ENCODE measurements at regions not wholly inside any gene's neighbourhood (a gene's known extent, or its start where the extent isn't known, plus 50 kb on each side); places are given as distances from the start of the nearest gene placed in this dataset.
"Not testable (repeated sequence)": the region's sequence is repeated elsewhere in the genome, so short reads cannot be mapped to it uniquely, and the experiment has no call there.

DNA sequence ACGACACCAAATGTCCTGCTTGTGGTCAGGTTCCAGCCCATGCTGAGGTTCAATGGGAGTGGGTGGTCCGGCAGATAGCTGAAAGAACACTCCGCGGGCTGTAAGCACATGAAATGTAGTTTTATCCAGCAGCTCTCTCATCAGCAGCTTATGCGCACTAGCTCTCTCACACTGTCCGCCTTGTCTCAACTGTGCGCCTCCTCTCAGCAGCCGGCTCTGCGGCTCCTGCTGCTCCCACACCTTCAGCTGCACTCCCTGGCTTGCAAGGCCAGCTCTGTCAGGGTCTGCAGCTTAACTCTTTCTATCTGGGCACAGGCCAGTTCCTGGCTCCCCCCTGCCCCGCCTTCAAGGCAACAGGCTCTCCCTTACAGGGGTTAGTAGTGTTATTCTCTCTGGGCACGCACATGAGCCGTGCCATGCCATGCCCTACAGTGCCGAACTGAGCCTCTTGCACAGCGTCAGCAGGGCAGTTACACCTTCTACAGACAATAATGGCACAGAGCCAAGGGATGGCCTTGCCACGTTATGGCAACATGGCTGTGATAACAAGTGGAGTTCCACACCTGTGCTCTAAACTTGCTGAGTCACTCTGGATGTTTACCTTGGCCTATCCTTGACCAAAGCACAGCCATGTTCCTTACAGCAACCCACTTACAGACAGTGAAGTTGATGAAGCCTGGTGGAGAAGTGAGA lies 84.0 kb upstream of the LRFN2 start:
- no peak for DNase-seq

DNA sequence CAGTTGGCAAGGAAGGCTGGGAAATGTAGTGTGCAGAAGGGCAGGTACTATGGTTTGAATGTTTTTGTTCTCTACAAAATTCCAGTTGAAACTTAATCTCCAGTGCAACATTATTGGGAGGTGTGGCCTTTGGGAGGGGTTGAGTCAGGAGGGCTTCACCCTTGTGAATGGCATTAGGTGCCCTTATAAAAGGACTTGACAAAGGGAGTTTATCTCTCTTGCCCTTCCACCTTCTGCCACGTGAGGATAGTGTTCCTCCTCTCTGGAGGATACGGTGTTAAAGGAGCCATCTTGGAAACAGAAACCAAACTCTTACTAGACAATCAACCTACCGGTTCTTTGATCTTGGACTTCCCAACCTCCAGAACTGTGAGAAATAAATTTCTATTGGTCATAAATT lies 82.2 kb upstream of the LRFN2 start:
- no peak for DNase-seq

DNA sequence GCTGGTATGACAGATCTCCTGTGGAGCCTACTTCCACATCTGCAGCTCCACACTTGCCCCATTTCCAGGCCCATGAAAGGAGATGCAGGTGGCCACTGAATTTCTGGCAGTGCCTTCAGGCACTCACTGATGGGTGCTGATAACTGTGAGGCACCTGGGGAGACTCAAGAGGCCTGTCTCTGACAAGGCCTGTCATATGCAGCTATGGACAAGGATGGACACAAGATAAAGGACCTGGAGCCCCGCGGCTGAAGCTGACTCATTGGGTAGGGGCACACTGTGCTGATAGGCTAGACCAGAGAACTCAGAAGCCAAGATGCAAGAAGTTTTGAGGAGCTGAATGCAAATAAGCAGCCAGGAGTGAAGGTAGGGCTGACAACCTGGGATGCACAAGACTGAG lies 81.0 kb upstream of the LRFN2 start:
- DNase-seq, result no peak

DNA sequence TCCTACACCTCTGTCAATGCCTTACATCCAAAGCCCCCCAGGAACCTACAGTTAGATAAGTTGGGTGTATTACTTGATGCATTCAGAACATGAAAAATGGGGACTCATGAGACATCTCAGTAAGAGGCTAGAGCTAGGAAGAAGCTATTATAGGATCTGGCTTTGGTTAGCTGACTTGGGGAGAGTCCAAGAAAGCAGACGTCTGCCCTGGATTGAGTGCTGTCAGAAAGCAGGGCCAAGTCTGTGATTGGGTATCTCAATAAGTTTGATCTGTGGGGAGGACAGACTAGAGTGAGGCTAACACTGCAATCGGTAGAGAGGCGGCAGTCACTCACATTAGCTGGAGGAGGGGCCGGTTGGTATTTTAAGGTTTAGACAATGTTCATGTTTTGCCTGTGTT lies 79.4 kb upstream of the LRFN2 start:
- DNase-seq, result no peak

DNA sequence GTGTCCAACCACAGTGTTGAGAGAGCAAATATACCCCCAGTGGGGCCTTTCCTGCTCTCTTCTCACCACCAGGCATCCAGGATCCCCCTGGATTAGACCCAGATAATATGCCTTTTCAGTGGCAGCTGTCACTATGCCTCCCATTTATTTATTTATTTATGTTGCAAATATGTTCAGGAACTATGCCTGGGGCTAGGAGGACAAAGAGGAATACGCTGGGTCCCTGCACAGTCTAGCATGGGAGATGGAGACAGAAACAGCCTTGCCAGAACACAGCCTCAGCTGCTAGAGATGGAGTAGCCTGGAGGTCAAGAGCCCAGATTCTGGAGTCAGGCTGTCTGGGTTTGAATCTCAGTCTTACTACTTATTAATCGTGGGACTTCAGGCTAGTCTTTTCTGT lies 74.6 kb upstream of the LRFN2 start:
- no peak for DNase-seq

DNA sequence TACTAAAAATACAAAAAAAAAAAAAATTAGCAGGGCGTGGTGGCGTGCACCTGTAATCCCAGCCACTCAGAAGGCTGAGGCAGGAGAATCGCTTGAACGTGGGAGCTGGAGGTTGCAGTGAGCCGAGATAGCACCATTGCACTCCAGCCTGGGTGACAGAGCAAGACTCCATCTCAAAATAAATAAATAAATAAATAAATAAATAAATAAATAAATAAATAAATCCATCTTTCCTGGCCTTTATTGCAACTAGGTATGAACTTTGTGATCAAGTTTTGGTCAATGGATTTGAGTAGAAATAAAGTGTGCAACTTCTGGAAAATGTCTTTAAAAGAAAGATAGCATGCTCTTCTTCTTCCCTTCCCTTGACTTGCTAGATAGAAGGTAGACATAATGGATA lies 69.6 kb upstream of the LRFN2 start:
- DNase-seq, result not testable (repeated sequence)

DNA sequence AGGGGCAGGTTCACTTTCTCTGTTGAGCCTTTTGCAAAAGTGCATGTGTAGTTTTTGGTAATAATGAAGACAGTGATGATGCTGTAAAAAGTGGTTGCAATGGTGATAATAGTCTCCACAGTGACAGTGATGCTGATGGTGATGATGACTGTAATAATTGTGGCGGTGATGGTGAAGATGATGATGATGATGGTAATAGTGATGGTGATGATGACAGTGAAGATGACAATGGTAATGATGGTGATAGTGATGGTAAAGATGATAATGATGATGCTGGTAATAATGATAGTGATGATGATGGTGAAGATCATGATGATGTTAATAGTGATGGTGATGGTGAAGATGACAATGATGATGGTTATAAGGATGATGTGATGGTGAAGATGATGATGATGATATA lies 67.7 kb upstream of the LRFN2 start:
- no peak for DNase-seq

DNA sequence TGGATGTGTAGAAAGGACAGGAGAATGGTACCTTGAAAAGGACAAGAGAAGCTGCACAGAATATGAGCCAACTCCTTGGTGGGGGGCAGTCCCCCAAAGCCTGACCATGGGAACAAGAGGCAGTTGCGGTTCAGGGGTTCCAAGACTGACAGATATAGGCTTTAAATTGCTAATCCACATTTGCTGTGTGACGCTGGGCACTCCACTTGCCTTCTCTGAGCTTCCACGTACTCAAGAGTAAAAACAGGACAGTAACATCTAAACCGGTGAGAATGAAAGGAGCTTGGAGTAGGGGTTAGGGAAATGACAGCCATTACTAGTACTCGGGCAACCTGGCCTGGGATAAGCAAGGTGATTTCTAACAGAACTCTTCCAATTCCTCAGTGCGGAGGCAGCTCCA lies 57.9 kb upstream of the LRFN2 start:
- DNase-seq, result no peak

DNA sequence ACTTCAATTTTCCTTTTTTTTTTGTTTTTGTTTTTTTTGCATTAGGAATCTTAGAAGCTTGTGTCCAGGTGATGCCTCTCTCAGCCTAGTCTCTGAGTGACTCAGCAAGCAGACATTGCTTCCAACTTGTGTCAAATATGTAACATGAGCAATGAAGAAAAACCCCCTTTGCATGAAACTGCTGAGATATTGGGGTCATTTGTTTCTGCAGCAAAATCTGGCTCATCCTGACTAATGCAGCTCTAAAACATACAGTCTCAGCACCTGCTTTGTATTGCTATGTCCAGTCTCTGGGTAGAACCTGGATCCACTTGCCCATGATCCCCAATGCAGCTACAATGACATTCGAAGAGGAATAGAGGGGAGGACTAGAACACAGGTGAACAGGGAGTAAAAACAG lies 55.7 kb upstream of the LRFN2 start:
- no peak for DNase-seq

DNA sequence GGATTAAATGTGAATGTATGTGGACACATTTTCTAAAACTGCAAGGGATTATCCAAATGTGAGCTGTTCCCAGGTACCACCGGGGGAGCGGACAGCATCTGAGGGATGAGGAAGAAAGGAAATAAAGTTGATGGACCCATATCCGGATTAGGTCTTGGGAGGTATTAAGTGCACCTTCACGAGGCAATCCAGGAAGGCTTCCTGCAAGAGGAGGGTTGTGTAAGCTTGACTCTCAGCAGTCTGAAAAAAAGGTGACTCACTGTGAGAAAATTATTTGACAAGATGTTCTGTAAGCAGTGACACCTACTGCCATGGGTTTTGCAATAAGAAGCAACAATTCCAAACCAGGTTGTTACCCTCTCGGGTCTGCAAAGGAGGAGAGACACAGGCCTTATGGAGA lies 55.0 kb upstream of the LRFN2 start:
- DNase-seq, result no peak

DNA sequence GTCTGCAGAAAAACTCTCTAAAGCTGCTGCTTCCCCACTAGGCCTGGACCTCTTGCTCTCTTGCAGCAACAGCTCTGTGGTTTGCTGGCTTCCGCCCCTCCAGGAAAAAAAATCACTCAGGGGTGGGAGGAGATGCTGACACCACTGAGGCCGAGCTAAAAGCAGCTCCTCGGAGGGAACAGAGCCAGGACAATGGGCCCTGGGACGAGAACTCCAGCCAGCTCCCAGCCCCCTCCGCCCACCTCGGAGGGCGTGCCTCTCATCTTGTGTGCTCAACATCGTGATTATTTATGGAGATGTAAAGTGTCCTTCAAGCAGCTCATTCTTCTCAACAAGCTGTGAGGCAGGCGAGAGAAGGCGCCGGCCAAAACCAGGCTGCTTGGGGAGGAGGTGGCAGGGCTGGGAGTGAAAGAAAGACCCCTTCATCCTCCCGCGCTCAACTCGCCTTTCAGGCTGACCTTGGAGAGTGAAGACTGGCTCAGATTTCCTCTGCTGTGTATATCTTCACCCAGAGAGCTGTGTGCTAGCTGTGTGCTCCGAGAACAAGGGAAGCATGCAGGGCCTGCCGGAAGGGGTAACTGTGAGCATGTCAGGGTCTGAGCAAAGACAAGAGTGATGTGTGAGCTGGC lies 53.5 kb upstream of the LRFN2 start:
- peak; percentile 19 to 21 for DNase-seq
